Transverse colon (tissue), 4 donors: ENCODE measurements at regions not wholly inside any gene's neighbourhood (a gene's known extent, or its start where the extent isn't known, plus 50 kb on each side); places are given as distances from the start of the nearest gene placed in this dataset.

Experiments
- DNase-seq: peaks from one replicate; pipeline ENCODE4 v3.0.0-alpha.2; 2019
- H3K27ac ChIP-seq, 4 donors: fragments of 200-600 bp; sonication (generic); 2 replicates each; pipeline ENCODE4 v1.5.1; 2016 to 2018; ENCODE audit warnings: inconsistent platforms in 4 of 4
- H3K27me3 ChIP-seq: fragments of 200-600 bp; sonication (generic); 2 replicates; pipeline ENCODE4 v1.5.1; 2017; ENCODE audit warnings: inconsistent platforms
- H3K36me3 ChIP-seq, 4 donors: fragments of 200-600 bp; sonication (generic); 2 replicates each; pipeline ENCODE4 v1.5.1; 2017 to 2019; ENCODE audit warnings: inconsistent platforms in 4 of 4
- H3K4me1 ChIP-seq, 4 donors: fragments of 200-600 bp; sonication (generic); 2 replicates each; pipeline ENCODE4 v1.5.1; 2017 to 2020; ENCODE audit warnings: inconsistent platforms in 4 of 4
- H3K4me3 ChIP-seq, 4 donors: fragments of 200-600 bp; sonication (generic); 1 replicate in 1 of 4; 2 replicates in 3 of 4; pipeline versions ENCODE4 v1.5.1 to v1.6.1; 2017 to 2019; ENCODE audit warnings: inconsistent platforms in 4 of 4
- H3K9me3 ChIP-seq, 2 donors: fragments of 200-600 bp; sonication (generic); 2 replicates each; pipeline ENCODE4 v1.5.1; 2017 to 2019; ENCODE audit warnings: inconsistent platforms in 2 of 2
- CTCF ChIP-seq, 5 experiments: fragments of 200-600 bp in 3 of 5; fragments of 450-650 bp in 2 of 5; sonication (generic) in 3 of 5; IDR thresholded peaks; 1 replicate in 2 of 5; 2 replicates in 3 of 5; pipeline ENCODE4 v1.5.1; 2016 to 2017; ENCODE audit warnings: antibody characterized with exemption in 5 of 5, inconsistent platforms in 3 of 5, mild to moderate bottlenecking in 2 of 5, moderate library complexity in 1 of 5
- EP300 ChIP-seq: sonication (generic); formaldehyde crosslinking; IDR thresholded peaks from one replicate; pipeline ENCODE4 v1.6.1; 2017; ENCODE audit warnings: antibody characterized with exemption, low read depth
- POLR2A ChIP-seq: fragments of 450-650 bp; IDR thresholded peaks from one replicate; pipeline ENCODE4 v1.6.1; 2016; ENCODE audit warnings: antibody characterized with exemption, mild to moderate bottlenecking, moderate library complexity
- POLR2AphosphoS5 ChIP-seq, 3 donors: sonication (generic); formaldehyde crosslinking; IDR thresholded peaks; one replicate each; pipeline ENCODE4 v1.6.1; 2016; ENCODE audit warnings: antibody characterized with exemption in 3 of 3
- WGBS, 2 donors: methylation state at CpG; one replicate each; pipeline ENCODE4 v1.1.5; 2018; ENCODE audit warnings: low coverage in 1 of 2; 5-methylcytosine and 5-hydroxymethylcytosine counted together
- in situ Hi-C, 4 donors: fragments of 200-750 bp; cut with MboI; loops; one replicate each; pipeline versions ENCODE4 v1.15.0 to v1.15.1; 2017; ENCODE audit warnings: low sequenced_read_pairs in 3 of 4, low pct_ligation_motif_present in 1 of 4, low pct_unique_long_range_greater_than_20kb in 1 of 4
- intact Hi-C: fragments of 100-400 bp; cut with DNase I; formaldehyde crosslinking; loops from one replicate; pipeline ENCODE4 v1.15.1; 2023; ENCODE audit warnings: low total_unique reads

- H3K27me3 ChIP-seq, result no peaks in the 10 kb centered on the region
- TF ChIP-seq POLR2AphosphoS5 (IDR thresholded peaks at IDR 0.05) (no peak), POLR2A (no peak), EP300 (no peak), CTCF (IDR thresholded peaks at IDR 0.05) (no peak)
- H3K4me3 ChIP-seq, result no peak overlapping the region
- H3K27ac ChIP-seq, result no peak overlapping the region
- intact Hi-C loops (no loop called here), in situ Hi-C loops (no loop called here)
- no peaks in the 10 kb centered on the region for H3K9me3 ChIP-seq
- H3K4me1 ChIP-seq, result no peaks in the 10 kb centered on the region
- DNase-seq, result no peak
- no peaks in the 10 kb centered on the region for H3K36me3 ChIP-seq
These were observed 331.8 kb downstream of the AASDHPPT start for GRCh38 chr11:106409222-106409621.

GRCh38 chr11:106409671-106410070 is 332.2 kb downstream of the AASDHPPT start:
- no peaks in the 10 kb centered on the region for H3K36me3 ChIP-seq
- intact Hi-C loops (no loop called here), in situ Hi-C loops (no loop called here)
- no peak for DNase-seq
- TF ChIP-seq POLR2A, result no peak
- no peak for TF ChIP-seq EP300
- TF ChIP-seq POLR2AphosphoS5 (IDR thresholded peaks at IDR 0.05), result no peak
- no peak for TF ChIP-seq CTCF (IDR thresholded peaks at IDR 0.05)
- H3K4me1 ChIP-seq, result no peaks in the 10 kb centered on the region
- WGBS, 2 donors, result 53 to 59% methylated on average over 2 of the region's 2 CpGs
- no peaks in the 10 kb centered on the region for H3K9me3 ChIP-seq
- H3K4me3 ChIP-seq, result no peak overlapping the region
- H3K27ac ChIP-seq, result no peak overlapping the region
- no peaks in the 10 kb centered on the region for H3K27me3 ChIP-seq

- no peaks in the 10 kb centered on the region for H3K9me3 ChIP-seq
- WGBS, 2 donors, result 67 to 85% methylated on average over 1 of the region's 1 CpG
These were observed 333.4 kb downstream of the AASDHPPT start for GRCh38 chr11:106410902-106411301.

GRCh38 chr11:106413222-106413621 is 335.8 kb downstream of the AASDHPPT start:
- 67 to 79% methylated on average over 1 of the region's 1 CpG for WGBS, 2 donors
- intact Hi-C loops, result no loop called here
- in situ Hi-C loops, result no loop called here

More at GRCh38 chr11:106410902-106411301, 333.4 kb downstream of the AASDHPPT start:
- H3K4me1 ChIP-seq, result no peaks in the 10 kb centered on the region
- TF ChIP-seq EP300, result no peak
- no peak for TF ChIP-seq POLR2A
- TF ChIP-seq POLR2AphosphoS5 (IDR thresholded peaks at IDR 0.05), result no peak
- no peak for TF ChIP-seq CTCF (IDR thresholded peaks at IDR 0.05)
- in situ Hi-C loops, result no loop called here
- no peaks in the 10 kb centered on the region for H3K36me3 ChIP-seq
- H3K27me3 ChIP-seq, result no peaks in the 10 kb centered on the region
- no peak for DNase-seq
- no peak overlapping the region for H3K4me3 ChIP-seq
- intact Hi-C loops, result no loop called here
- no peak overlapping the region for H3K27ac ChIP-seq

More at GRCh38 chr11:106413222-106413621, 335.8 kb downstream of the AASDHPPT start:
- Histone ChIP-seq H3K36me3 (no peaks in the 10 kb centered on the region), H3K9me3 (no peaks in the 10 kb centered on the region), H3K27ac (no peak overlapping the region), H3K4me3 (no peak overlapping the region), H3K27me3 (no peaks in the 10 kb centered on the region), H3K4me1 (no peaks in the 10 kb centered on the region)
- no peak for DNase-seq
- TF ChIP-seq CTCF (IDR thresholded peaks at IDR 0.05) (no peak), EP300 (no peak)
